Panc1 (cell line): ENCODE measurements at regions not wholly inside any gene's neighbourhood (a gene's known extent, or its start where the extent isn't known, plus 50 kb on each side); places are given as distances from the start of the nearest gene placed in this dataset.

ENCODE experiments used
- POLR2AphosphoS5 ChIP-seq: IDR thresholded peaks from 2 replicates; pipeline ENCODE4 v1.6.1; 2012; ENCODE audit warnings: mild to moderate bottlenecking, low read depth, low read length, moderate library complexity
- SIN3A ChIP-seq: IDR thresholded peaks from 2 replicates; pipeline ENCODE4 v1.6.1; 2012; ENCODE audit warnings: low read depth, mild to moderate bottlenecking, low read length, moderate library complexity, borderline replicate concordance; ENCODE audit not compliant: insufficient read depth
- TF ChIP-seq, protein P1 (sequence below): fragments of 450-650 bp; IDR thresholded peaks from 2 replicates; pipeline ENCODE4 v1.5.1; 2017; ENCODE audit warnings: mild to moderate bottlenecking

DNA sequence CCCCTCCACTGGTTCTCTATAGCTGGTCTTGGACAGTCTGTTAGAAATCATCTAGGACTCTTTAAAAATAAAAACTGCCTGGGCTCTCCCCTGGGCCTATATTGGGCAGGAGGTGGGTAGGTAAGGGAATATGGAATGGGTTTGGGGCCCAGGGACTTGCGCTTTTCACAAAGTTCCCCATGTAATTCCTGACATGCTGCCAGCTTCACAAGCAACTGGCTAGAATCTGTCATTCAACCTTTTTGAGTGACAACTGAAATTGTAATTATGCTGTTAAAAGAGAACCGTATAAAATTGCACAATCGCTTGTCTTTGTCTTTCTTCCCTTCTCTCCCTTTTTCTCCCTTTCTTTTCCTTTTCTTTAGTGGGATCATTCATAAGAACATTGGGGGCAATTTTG lies 603.1 kb downstream of the EBF1 start:
- TF ChIP-seq, protein P1, sequence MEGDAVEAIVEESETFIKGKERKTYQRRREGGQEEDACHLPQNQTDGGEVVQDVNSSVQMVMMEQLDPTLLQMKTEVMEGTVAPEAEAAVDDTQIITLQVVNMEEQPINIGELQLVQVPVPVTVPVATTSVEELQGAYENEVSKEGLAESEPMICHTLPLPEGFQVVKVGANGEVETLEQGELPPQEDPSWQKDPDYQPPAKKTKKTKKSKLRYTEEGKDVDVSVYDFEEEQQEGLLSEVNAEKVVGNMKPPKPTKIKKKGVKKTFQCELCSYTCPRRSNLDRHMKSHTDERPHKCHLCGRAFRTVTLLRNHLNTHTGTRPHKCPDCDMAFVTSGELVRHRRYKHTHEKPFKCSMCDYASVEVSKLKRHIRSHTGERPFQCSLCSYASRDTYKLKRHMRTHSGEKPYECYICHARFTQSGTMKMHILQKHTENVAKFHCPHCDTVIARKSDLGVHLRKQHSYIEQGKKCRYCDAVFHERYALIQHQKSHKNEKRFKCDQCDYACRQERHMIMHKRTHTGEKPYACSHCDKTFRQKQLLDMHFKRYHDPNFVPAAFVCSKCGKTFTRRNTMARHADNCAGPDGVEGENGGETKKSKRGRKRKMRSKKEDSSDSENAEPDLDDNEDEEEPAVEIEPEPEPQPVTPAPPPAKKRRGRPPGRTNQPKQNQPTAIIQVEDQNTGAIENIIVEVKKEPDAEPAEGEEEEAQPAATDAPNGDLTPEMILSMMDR, result no peak
- TF ChIP-seq SIN3A (no peak), POLR2AphosphoS5 (no peak)
